HG02623 (cell line): ENCODE measurements at regions not wholly inside any gene's neighbourhood (a gene's known extent, or its start where the extent isn't known, plus 50 kb on each side); places are given as distances from the start of the nearest gene placed in this dataset.
"Not testable (repeated sequence)": the region's sequence is repeated elsewhere in the genome, so short reads cannot be mapped to it uniquely, and the experiment has no call there.

ENCODE experiments used
- ATAC-seq: cut with Tn5 transposase; IDR thresholded peaks from one replicate; pipeline ENCODE4 v1.9.1; 2021; ENCODE audit warnings: moderate library complexity; ENCODE audit not compliant: unreplicated experiment

- ATAC-seq = no peak
These were observed 616.6 kb downstream of the IRS1 start for GRCh38 chr2:226183033-226183432.

GRCh38 chr2:226181909-226182308 lies 617.7 kb downstream of the IRS1 start:
- ATAC-seq = no peak

GRCh38 chr2:226180281-226180884 lies 619.2 kb downstream of the IRS1 start:
- no peak for ATAC-seq

- ATAC-seq = no peak
These were observed 620.6 kb downstream of the IRS1 start for GRCh38 chr2:226179010-226179409.

GRCh38 chr2:226176283-226176984 lies 623.2 kb downstream of the IRS1 start:
- no peak for ATAC-seq

- ATAC-seq = no peak
These were observed 625.2 kb downstream of the IRS1 start for GRCh38 chr2:226174390-226174789.

- ATAC-seq = no peak
These were observed 626.7 kb downstream of the IRS1 start for GRCh38 chr2:226172939-226173338.

GRCh38 chr2:226172309-226172708 lies 627.3 kb downstream of the IRS1 start:
- no peak for ATAC-seq

- no peak for ATAC-seq
These were observed 629.7 kb downstream of the IRS1 start for GRCh38 chr2:226169751-226170581.

GRCh38 chr2:226168496-226169160 lies 631.0 kb downstream of the IRS1 start:
- no peak for ATAC-seq

- no peak for ATAC-seq
These were observed 635.1 kb downstream of the IRS1 start for GRCh38 chr2:226164512-226164911.

GRCh38 chr2:226160617-226161016 lies 639.0 kb downstream of the IRS1 start:
- ATAC-seq = not testable (repeated sequence)

GRCh38 chr2:226159875-226160479 lies 639.6 kb downstream of the IRS1 start:
- no peak for ATAC-seq

GRCh38 chr2:226158940-226159339 lies 640.7 kb downstream of the IRS1 start:
- ATAC-seq = no peak

- ATAC-seq = no peak
These were observed 641.4 kb downstream of the IRS1 start for GRCh38 chr2:226158229-226158628.

GRCh38 chr2:226155093-226155875 lies 644.3 kb downstream of the IRS1 start:
- no peak for ATAC-seq

GRCh38 chr2:226154610-226155009 lies 645.0 kb downstream of the IRS1 start:
- ATAC-seq = no peak

GRCh38 chr2:226153553-226153952 lies 646.1 kb downstream of the IRS1 start:
- ATAC-seq = no peak

GRCh38 chr2:226151157-226151556 lies 648.5 kb downstream of the IRS1 start:
- ATAC-seq = no peak

- no peak for ATAC-seq
These were observed 656.5 kb downstream of the IRS1 start for GRCh38 chr2:226143091-226143490.
